CD1c-positive myeloid dendritic cell (primary cell): ENCODE measurements at regions not wholly inside any gene's neighbourhood (a gene's known extent, or its start where the extent isn't known, plus 50 kb on each side); places are given as distances from the start of the nearest gene placed in this dataset.
"Not testable (repeated sequence)": the region's sequence is repeated elsewhere in the genome, so short reads cannot be mapped to it uniquely, and the experiment has no call there.

Experiments
- DNase-seq: peaks from one replicate; pipeline ENCODE4 v3.0.0-alpha.2; 2016; ENCODE audit errors: extremely low spot score

DNA sequence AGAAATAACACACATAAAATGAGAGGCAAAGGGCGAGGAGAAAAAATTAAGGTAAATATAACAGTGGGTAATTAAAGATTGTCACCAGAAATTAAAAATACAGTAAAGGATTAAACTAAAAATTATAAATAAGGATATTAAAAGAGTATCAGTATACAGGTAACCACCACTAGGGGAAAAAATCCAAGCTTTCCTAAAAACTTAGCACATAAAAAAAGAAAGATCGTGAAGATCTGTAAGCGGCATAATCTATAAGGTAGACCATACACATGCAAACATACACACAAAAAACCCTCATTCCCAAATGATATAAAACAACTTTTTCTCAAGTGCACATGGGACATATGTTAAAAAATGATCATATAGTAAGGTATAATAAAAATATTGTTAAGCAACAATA lies 577.3 kb upstream of the NUDT12 start:
- no peak for DNase-seq

DNA sequence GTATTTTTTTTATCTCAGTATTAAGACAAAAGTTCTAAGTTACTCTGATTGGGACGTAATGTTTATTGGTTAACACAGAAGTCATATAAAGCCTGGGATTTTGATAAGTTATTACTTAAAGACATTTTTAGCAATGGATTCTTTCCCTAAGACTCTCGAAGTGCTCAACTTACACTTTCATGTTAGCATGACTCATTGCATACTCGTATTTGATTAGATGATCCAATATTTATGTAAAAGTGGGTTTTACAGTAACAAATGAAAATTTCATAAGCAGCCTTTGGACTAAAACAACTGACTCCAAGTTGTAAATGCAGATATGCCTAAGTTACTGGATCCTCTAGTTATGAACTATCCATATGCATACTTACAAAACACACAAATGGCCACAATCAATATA lies 567.7 kb upstream of the NUDT12 start:
- no peak for DNase-seq

DNA sequence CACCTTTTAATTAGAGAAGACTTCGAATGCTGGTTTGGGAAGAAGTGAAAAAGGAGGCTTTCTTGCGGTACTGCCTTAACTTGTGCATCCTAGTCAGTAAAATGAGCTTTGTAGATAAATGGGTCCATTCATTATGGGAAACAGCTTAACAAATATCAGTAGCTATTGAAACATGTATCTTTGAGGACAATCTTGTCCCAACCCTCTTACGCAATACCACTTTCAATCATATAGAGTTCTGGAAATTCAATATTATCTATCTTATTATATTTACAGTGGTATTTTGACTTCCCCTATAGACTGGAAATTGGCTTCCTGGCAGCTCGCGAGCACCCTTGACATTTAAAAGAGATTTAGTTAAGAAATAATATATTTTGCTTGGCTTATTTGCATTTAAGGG lies 565.8 kb upstream of the NUDT12 start:
- DNase-seq: no peak

DNA sequence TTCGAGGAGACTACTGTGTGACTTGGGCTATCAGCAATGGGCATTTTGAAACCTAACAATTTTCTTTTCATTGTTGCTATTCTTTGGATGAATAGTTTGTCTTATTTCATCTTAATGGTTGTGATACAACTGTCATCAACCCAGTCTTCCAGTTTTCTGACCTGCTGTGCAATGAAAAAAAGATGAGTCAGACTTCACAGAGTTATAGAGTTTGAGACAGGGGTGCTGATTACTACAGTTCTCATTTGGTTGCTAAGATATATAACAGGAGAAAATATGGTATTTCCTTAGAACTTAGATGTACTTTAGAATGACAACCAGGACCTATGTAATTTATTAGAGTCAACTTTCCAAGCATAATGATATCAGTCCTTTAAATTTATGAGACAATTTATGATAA lies 564.4 kb upstream of the NUDT12 start:
- no peak for DNase-seq

DNA sequence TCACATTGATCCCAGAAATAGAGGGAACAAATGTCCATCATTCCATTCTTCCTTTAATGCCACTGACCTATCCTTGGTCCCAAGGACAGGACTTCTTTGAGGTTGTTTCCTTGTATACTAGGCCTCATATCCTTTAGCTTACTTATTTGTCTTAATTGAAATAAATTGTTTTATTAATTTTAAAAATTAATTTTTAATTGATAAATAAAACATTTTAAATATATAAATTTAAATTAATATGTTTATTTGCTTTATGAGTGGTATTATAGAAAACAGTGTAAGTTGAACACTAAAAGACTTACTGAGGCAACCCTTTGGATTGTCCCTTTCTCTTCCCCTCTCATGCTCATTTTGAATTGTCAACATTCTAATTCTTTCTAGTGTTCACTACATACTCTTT lies 556.9 kb upstream of the NUDT12 start:
- no peak for DNase-seq

DNA sequence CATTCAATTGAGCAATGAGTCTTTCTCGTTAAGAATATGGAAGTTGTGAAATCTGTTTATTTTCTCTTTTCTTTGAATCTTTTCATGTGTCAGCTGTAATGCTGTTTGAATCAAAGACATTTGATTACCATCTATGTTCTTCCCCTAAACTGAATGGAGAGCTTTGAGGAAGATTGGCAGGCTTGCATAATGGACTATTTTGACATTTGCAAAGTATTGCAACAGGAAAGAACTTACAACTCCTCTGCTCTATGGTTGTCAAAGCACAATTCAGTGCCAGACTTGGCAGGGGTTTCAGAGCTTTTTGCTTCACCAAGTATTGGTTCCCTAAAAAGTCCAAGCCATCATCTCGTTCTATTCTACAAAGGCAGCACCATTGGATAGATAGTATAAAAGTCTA lies 549.0 kb upstream of the NUDT12 start:
- DNase-seq: no peak

DNA sequence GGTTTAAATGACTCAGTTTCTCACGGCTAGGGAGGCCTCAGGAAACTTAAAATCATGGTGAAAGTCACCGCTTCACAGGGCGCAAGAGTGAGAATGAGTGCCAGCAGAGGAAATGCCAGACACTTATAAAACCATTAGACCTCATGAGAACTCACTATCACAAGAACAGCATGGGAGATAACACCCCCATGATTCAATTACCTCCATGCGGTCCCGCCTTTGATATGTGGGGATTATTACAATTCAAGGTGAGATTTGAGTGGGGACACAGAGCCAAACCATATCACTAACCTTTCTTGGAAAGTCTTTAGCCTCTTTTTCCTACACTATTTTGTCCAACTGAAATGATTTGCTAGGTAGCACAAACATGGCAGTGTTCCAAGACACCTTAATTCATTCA lies 533.9 kb upstream of the NUDT12 start:
- DNase-seq: no peak

DNA sequence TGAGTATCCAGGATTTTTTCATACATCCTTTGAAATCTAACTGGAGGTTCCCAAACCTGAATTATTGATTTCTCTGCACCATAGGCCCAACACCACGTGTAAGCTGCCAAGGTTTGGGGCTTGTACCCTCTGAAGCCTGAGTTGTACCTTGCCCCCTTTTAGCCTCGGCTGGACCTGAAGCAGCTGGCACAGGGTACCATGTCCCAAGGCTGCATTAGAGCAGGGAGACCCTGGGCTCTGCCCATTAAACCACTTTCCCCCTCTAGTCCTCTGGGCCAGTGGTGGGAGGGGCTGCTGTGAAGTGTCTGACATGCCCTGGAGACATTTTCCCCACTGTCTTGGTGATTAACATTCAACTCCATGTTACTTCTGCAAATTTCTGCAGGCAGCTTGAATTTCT lies 532.9 kb upstream of the NUDT12 start:
- DNase-seq: no peak

DNA sequence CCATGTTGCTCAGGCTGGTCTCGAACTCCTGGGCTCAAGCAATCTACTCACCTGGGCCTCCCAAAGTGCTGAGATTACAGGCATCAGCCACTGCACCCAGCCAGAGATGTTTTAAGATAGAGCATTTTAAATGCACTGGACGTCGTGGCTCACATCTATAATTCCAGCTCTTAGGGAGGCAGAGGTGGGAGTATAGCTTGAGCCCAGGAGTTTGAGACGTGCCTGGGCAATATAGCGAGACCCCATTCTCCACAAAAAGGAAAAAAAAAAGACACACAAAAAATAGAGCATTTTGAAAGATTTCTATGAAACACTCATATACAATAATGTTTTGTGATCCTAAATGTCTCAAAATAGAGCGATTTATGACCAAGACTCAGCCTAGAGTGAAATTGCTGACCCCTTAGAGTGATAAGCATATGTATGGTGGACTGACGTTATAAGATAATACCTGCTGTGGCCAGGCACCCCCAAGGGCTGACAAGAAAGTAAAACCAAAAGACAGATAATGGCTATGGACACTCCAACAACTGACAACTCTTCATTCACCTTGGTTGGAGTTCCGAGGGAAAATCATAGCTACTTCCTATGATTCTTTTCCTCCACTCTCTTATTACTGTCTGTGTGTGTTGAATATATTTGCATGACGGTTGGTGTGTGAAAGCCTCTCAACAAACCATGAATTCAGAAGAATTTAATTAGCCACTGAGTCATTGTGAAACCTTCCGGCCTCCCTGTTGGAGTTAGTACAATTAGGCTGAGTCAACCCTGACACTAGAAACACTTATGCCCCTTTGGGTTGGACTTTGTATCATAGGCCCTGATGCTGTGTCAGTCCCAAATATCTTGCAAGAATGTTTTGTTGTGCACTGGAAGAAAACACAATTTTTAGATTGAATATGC lies 526.5 kb upstream of the NUDT12 start:
- no peak for DNase-seq

DNA sequence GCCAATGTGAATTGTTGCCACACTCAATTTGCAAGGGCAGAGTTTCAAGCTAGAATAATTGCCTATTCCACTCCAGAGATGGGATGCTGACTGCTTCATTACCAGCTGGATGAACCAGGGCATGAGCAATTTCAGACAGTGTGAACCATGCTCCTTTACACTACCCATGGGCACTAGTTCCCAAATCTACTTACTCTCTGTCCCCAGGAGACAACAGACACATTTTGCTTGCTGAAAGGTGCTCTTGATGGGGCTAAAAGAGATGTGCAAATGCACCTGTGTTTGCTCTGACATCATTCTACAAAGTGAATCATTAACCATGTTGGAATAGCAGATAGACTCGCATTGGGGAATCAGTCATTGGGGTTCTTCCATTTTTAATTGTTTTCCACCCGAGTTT lies 522.3 kb upstream of the NUDT12 start:
- DNase-seq: no peak

DNA sequence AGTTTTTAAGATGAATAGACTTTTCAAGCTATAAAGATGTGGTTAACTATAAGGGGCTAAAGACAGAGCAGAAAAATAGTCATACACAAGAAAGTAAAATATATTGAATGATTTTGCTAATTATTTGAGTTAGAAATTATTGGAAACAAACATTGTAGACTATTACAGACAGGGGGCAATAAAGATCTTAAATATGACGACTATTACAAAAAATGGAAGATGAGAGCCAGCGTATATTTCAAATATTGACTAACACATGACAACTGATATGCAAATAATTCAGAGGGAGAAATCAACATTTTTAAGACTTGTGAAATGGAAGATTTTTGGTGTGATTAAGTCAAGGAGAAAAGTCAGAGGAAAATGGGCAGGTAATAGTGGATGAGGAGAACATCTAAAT lies 520.2 kb upstream of the NUDT12 start:
- DNase-seq: no peak

DNA sequence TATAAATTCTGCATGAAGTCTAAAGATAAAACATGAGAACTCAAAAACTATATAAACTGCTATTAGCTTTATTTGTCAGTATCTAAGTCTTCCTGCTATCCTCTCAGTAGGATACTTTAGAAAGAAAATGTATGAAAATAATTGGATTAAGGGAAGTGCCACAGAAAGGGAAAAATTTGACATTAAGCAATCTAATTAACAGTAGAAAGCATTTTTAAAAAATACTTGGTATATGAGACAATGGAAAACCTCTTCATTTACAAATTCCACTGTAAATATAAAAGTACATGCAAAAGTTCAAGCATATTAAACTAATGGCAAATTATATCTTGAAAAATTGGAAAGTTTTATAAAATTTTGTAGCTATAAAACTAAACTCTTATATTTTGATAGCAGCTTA lies 518.6 kb upstream of the NUDT12 start:
- DNase-seq: no peak

DNA sequence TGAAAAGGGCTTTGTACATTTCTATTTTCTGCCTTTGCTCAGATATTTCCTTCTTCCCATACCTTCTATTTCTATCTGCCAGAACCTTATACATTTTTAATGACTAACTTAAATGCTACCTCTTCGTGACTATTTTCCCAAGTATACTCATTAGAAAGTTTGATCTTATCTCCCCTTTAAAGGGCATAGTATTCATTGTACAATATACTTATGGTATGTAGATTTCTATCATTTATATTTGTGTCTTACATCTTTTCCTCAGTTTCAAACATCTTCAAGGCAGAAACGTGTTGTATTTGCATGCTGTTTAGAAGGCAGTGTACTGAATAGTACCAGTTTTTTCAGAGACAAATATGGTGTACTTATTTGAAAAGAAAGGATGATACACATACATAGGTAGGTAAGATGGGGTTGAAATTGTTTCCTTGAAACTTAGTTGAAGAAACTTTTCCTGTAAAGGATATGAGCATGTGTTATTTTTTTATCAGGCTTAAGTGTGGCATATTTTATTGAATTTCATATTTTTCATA lies 518.1 kb upstream of the NUDT12 start:
- no peak for DNase-seq

DNA sequence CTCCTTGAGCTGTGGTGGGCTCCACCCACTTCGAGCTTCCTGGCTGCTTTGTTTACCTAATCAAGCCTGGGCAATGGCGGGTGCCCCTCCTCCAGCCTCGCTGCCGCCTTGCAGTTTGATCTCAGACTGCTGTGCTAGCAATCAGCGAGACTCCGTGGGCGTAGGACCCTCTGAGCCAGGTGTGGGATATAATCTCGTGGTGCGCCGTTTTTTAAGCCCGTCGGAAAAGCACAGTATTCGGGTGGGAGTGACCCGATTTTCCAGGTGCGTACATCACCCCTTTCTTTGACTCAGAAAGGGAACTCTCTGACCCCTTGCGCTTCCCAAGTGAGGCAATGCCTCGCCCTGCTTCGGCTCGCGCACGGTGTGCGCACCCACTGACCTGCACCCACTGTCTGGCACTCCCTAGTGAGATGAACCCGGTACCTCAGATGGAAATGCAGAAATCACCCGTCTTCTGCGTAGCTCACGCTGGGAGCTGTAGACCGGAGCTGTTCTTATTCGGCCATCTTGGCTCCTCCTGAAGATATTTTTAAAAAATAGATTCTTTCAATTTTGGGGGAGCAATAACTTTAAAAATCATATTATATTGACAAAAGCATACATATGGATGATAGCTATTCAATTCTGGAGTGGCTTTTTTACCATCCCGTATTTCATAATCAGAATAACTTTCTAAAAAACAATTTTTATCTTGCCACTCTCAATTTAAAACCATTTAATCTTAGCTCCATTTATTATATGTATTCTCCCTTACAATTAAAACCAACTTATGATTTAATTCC lies 517.5 kb upstream of the NUDT12 start:
- not testable (repeated sequence) for DNase-seq

DNA sequence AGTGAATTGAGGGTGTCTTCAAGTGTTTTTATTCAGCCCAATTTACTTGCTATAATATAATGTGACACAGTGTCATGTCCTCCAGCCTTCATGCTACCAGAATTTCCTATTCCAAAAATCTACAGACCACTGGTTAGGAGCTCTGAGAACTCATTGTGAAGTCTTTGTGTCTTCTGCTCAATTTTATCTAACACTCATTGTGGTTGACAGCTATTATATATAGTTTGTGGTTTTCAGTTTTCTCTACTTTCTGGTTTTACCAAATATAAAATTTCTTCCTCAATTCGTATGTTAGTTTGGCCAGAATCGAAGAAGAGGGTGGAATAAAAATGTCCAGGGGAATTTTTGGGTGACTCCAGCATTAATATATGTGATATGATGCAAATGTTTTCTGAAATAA lies 509.3 kb upstream of the NUDT12 start:
- DNase-seq: no peak

DNA sequence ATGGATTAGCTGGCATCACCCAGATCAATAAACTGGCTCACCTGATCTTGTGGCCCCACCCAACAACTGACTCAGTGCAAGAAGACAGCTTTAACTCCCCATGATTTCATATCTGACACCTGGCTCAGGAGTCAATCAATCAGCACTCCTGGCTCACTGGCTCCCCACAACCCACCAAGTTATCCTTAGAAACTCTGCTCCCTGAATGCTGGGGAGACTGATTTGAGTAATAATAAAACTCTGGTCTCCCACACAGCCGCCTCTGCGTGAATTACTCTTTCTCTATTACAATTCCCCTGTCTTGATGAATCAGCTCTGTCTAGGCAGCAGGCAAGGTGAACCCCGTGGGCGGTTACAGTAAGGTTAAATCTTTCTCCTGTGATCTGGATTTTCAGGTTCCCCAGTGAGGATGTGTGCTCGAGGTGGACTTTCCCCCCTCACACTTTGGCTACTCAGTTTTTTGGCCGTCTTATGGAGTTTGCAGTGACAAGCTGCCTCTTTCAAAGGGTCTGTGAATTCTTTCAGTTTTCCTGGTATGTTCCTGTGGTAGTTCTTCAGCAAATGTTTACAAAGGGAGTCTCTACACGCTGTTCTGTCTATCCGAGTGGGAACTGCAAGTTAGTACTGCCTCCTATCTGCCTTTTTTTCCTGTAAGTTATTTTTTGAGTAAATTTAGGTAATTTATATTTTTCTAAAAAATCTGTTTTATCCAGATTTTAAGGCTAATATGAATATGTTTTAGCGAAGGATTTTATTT lies 500.2 kb upstream of the NUDT12 start:
- no peak for DNase-seq

DNA sequence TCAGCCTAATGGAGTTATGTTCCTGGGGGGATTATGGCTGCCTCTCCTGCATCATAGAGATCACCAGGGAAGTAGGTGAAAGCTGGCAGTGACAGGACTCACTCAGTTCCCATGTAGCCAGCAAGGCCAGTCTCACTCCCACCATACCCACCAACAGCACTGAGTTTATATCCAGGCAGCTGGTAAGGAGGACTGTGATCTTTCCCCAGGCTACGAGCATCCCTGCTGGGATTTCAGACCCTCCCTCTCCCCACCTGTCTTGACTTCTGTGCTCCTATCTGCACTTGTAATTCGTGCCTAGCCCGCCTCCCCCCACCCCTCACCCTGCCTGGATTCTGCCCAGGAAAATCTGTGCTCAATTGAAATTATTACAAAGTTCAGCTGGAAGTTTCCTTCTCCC lies 499.1 kb upstream of the NUDT12 start:
- DNase-seq: no peak

DNA sequence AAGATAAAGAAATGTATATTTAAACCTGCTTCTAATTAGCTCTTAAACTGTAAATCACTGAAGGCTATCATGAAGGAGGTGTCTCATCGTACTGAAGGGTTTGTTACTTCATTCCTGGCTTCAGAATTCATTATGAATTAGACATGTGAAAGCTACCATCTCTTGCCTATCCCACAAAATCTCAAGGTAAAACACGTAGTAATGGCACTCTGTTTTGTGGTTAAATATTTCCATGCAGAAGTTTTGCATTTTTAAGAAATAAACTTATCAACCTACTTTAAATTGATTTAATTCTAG lies 490.7 kb upstream of the NUDT12 start:
- no peak for DNase-seq

DNA sequence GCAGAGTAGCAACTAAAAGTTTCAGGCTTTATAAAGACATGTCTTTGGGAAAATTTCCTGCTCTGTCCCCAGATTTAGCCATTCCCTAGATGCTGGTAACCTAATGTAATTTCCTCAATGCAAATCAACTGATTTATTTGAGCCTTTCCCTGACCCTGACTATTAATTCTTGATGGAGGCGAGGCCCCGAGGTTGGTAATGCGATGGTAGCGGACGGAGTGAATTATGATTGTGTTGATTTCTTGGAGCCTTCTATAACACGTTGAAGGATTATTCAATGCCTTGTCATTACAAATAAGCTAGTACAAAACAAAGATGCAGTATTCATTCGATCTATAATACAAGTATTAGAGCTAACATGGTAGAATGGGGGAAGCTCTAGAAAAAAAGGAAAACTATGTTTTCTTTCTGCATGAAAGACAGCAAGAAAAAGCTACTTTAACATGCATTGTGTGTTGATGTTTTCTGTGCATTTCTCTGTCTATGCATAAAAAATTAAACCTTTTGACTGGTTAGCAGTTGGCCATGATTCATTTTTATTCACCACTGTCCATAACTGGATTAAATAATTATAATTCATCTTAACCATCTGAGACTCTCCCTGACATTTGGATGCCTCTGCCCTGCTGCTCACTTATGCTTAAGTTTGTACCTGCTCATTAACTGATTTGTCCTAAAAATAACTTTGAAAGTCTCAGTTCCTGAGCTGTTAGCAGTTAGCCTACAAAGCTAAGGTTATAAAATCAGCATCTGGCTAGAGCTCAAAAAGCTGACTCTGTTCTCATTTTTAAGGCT lies 490.2 kb upstream of the NUDT12 start:
- no peak for DNase-seq

DNA sequence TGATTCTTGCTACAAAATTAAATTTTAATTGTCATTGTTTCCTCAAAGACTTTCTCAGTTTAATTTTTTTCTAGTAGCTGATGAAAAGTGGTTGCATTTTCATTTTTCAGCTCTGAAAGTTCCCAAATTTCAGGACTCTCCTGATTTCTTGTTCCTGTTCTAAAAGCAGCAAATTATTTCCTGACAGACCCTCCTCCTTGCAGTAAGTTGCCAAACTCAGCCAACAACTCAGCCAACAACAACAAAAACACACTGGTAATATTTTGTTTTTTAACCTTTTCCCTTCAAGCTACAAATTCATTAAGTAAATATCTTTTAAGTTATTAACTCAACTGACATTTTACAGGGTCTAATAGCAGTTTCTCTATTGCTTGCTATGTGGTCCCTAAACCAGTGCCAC lies 487.8 kb upstream of the NUDT12 start:
- no peak for DNase-seq

DNA sequence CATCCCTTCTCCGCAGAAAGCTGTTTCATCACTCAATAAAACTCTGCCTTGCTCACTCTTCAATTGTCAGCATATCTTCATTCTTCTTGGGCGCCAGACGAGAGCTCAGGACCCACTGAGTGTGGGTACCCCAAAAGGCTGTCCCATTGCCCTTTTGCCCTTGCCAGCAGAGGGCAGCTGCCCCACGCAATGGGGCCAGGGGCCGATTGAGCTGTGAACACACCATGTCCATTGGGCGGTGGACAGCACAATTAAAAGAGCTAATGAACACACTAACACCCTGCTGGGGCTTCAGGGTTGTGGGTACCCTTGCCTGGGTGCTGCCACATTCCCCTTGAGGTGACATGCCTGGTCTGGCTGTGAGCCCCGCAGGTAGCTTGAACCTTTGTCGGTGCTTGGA lies 487.2 kb upstream of the NUDT12 start:
- DNase-seq: no peak

DNA sequence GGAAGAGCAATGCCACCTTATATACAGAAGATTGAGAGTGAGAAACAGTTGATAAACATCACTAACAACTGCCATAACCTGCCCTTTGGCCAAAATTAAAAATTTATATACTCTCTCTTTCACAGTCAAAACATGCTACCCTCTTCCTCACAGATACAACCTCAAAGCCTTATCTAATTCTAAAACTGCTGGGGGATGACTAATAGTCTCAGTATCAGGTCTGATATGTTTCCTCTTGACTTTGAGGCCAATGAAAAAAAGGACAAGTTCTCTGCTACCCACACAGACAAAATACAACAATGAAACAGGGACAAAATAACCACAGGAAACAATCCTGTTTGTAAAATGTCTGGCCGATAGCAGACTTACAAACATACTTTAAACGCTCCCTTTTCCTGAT lies 485.6 kb upstream of the NUDT12 start:
- no peak for DNase-seq
